ENCODE measurements at regions not wholly inside any gene's neighbourhood (a gene's known extent, or its start where the extent isn't known, plus 50 kb on each side); places are given as distances from the start of the nearest gene placed in this dataset.

DNA sequence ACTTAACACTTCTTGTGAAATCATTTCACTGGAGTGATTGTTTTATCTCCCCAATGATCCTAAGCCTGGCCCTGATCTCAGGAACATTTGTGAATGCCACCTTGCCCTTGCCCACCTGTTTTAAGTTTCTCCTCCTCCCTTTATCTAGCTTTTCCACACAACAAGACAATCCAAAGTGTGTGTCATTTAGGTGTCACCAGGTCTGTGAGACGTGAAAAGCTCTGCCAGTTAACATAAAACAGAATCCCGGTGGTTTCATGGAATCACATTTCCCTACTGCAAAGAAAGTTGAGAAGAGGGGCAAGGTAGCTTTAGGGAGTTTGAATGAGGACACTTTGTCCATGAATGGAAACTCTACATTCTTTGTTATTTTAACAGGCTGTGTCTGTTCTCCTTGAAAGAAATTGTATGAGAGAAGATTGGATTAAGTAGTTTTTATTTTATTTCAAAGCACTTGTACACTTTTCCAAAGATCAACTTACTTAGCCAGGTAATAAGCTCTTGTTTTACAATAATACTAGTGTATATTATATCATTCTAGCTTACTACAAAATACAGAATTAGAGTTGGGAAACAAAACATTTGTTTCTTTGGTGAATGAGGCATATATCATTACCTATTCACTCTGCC is 239.0 kb downstream of the ISL1 start:
- Histone ChIP-seq H3K9ac (ENCODE audit: low read length) (no peak overlapping the region), H3K9me2 (replicated peaks; ENCODE audit: insufficient read depth, low read length) (no peaks in the 10 kb centered on the region), H2AFZ (ENCODE audit: low read length) (no peak overlapping the region), H4K20me1 (ENCODE audit: insufficient read depth, low read length) (no peaks in the 10 kb centered on the region), H3K4me3 (ENCODE audit: low read length) (no peak overlapping the region), H3K4me1 (ENCODE audit: low read length) (no peaks in the 10 kb centered on the region), H3K79me2 (ENCODE audit: low read length) (no peaks in the 10 kb centered on the region), H3K27ac (ENCODE audit: low read length) (no peak overlapping the region), H3K4me2 (ENCODE audit: low read depth, low read length) (no peak overlapping the region), H3K9me3 (replicated peaks; ENCODE audit: insufficient read depth, low read length) (no peaks in the 10 kb centered on the region), H3F3A (ENCODE audit: insufficient read depth, low read length) (no peaks in the 10 kb centered on the region), H3K27me3 (replicated peaks; ENCODE audit: insufficient read depth, low read length) (no peaks in the 10 kb centered on the region), H3K36me3 (replicated peaks; ENCODE audit: insufficient read depth, low read length) (no peaks in the 10 kb centered on the region)
- no peak for TF ChIP-seq EZH2 (optimal IDR thresholded peaks at IDR 0.05; ENCODE audit: low read depth, low read length)
- TF ChIP-seq, protein P1, sequence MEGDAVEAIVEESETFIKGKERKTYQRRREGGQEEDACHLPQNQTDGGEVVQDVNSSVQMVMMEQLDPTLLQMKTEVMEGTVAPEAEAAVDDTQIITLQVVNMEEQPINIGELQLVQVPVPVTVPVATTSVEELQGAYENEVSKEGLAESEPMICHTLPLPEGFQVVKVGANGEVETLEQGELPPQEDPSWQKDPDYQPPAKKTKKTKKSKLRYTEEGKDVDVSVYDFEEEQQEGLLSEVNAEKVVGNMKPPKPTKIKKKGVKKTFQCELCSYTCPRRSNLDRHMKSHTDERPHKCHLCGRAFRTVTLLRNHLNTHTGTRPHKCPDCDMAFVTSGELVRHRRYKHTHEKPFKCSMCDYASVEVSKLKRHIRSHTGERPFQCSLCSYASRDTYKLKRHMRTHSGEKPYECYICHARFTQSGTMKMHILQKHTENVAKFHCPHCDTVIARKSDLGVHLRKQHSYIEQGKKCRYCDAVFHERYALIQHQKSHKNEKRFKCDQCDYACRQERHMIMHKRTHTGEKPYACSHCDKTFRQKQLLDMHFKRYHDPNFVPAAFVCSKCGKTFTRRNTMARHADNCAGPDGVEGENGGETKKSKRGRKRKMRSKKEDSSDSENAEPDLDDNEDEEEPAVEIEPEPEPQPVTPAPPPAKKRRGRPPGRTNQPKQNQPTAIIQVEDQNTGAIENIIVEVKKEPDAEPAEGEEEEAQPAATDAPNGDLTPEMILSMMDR (IDR thresholded peaks at IDR 0.05; ENCODE audit: low read length): no peak
- TF ChIP-seq EZH2phosphoT487 (IDR thresholded peaks at IDR 0.05; ENCODE audit: low read length): no peak
- DNase-seq: no peak

DNA sequence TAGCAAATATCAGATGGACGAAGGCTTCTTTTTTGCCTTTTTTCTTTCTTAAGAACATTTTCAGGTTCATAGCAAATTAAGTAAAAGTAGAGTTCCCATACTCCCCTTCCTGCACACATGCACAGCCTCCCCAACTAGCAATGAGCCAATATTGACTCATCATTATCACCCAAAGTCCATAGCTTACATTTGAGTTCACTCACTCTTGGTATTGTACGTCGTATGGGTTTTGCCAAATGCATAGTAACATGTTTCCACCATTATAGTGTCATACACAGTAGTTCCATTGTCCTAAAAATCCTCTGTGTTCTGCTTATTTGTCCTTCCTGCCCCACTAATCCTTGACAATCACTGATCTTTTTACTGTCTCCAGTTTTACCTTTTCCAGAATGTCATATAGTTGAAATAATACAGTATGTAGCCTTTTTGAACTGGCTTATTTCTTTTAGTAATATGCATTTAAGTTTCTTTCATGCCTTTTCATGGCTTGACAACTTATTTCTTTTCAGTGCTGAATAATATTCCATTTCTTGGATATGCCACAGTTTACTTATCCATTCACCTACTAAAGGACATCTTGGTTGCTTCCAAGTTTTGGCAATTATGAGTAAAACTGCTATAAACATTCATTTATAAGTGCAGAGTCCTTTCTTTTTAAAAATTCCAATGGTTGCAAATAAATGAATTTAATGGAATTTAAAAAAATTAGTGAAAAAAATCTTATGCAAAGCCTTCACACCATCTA is 242.1 kb downstream of the ISL1 start:
- Histone ChIP-seq H3K27ac (ENCODE audit: low read length) (no peak overlapping the region), H4K20me1 (ENCODE audit: insufficient read depth, low read length) (no peaks in the 10 kb centered on the region), H3K4me3 (ENCODE audit: low read length) (no peak overlapping the region), H3K36me3 (replicated peaks; ENCODE audit: insufficient read depth, low read length) (no peaks in the 10 kb centered on the region), H2AFZ (ENCODE audit: low read length) (no peak overlapping the region), H3K27me3 (replicated peaks; ENCODE audit: insufficient read depth, low read length) (no peaks in the 10 kb centered on the region), H3F3A (ENCODE audit: insufficient read depth, low read length) (no peaks in the 10 kb centered on the region), H3K9ac (ENCODE audit: low read length) (no peak overlapping the region), H3K9me2 (replicated peaks; ENCODE audit: insufficient read depth, low read length) (no peaks in the 10 kb centered on the region), H3K4me2 (ENCODE audit: low read depth, low read length) (no peak overlapping the region), H3K79me2 (ENCODE audit: low read length) (no peaks in the 10 kb centered on the region), H3K4me1 (ENCODE audit: low read length) (no peaks in the 10 kb centered on the region), H3K9me3 (replicated peaks; ENCODE audit: insufficient read depth, low read length) (no peaks in the 10 kb centered on the region)
- no peak for DNase-seq
- TF ChIP-seq, protein P1 (IDR thresholded peaks at IDR 0.05; ENCODE audit: low read length): no peak
- no peak for TF ChIP-seq EZH2phosphoT487 (IDR thresholded peaks at IDR 0.05; ENCODE audit: low read length)
- TF ChIP-seq EZH2 (optimal IDR thresholded peaks at IDR 0.05; ENCODE audit: low read depth, low read length): no peak

DNA sequence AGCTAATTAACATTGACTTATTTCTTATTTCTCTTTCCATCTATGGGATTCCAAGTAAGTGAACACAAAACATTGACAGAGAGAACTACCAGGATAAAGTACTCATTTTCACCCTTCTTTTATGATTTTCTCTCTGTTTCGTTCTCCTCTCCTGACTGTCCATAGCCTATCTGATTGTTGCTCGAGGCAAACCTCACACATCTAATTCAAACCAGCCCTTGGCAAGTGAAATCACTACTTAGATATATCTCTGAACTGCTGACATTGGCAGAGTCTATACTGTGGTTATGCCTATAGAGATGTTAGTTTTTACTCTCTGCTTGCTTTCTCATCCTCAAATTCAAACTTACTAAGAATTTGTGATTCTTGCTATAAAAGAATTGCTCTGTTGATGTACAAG is 248.8 kb downstream of the ISL1 start:
- Histone ChIP-seq H2AFZ (ENCODE audit: low read length) (no peak overlapping the region), H3K9me2 (replicated peaks; ENCODE audit: insufficient read depth, low read length) (no peaks in the 10 kb centered on the region; the same call in 1 of the 2 replicates), H4K20me1 (ENCODE audit: insufficient read depth, low read length) (no peaks in the 10 kb centered on the region), H3K9ac (ENCODE audit: low read length) (no peak overlapping the region), H3F3A (ENCODE audit: insufficient read depth, low read length) (no peaks in the 10 kb centered on the region; the same call in 1 of the 2 replicates), H3K27ac (ENCODE audit: low read length) (no peak overlapping the region), H3K9me3 (replicated peaks; ENCODE audit: insufficient read depth, low read length) (no peaks in the 10 kb centered on the region), H3K79me2 (ENCODE audit: low read length) (no peaks in the 10 kb centered on the region), H3K4me3 (ENCODE audit: low read length) (no peak overlapping the region), H3K27me3 (replicated peaks; ENCODE audit: insufficient read depth, low read length) (no peaks in the 10 kb centered on the region), H3K4me2 (ENCODE audit: low read depth, low read length) (no peak overlapping the region), H3K36me3 (replicated peaks; ENCODE audit: insufficient read depth, low read length) (no peaks in the 10 kb centered on the region), H3K4me1 (ENCODE audit: low read length) (no peaks in the 10 kb centered on the region)
- no peak for TF ChIP-seq EZH2phosphoT487 (IDR thresholded peaks at IDR 0.05; ENCODE audit: low read length)
- TF ChIP-seq, protein P1 (IDR thresholded peaks at IDR 0.05; ENCODE audit: low read length): no peak
- TF ChIP-seq EZH2 (optimal IDR thresholded peaks at IDR 0.05; ENCODE audit: low read depth, low read length): no peak
- DNase-seq: no peak
